Heart left ventricle (tissue), 16 donors: ENCODE measurements at regions not wholly inside any gene's neighbourhood (a gene's known extent, or its start where the extent isn't known, plus 50 kb on each side); places are given as distances from the start of the nearest gene placed in this dataset.

Experiments used
- ATAC-seq, 4 donors: fragments of 200-7000 bp; cut with Tn5 transposase; one replicate each; pipeline ENCODE4 v1.9.1; 2020 to 2022; ENCODE audit warnings: moderate library complexity in 4 of 4, mild to moderate bottlenecking in 3 of 4, moderate number of reproducible peaks in 1 of 4
- DNase-seq, 5 donors: peaks; one replicate each; pipeline ENCODE4 v3.0.0-alpha.2; 2020
- H3K27ac ChIP-seq, 12 donors: fragments of 200-600 bp; sonication (generic) in 4 of 12; one replicate each; pipeline versions ENCODE4 v1.5.0 to v1.8.0; 2016 to 2022; ENCODE audit warnings: mild to moderate bottlenecking in 2 of 12
- H3K27me3 ChIP-seq, 9 donors: fragments of 200-600 bp; sonication (generic) in 2 of 9; one replicate each; pipeline versions ENCODE4 v1.5.1 to v1.8.0; 2016 to 2022; ENCODE audit warnings: mild to moderate bottlenecking in 3 of 9
- H3K36me3 ChIP-seq, 9 donors: fragments of 200-600 bp; sonication (generic) in 2 of 9; one replicate each; pipeline versions ENCODE4 v1.5.0 to v1.8.0; 2018 to 2022; ENCODE audit warnings: mild to moderate bottlenecking in 2 of 9
- H3K4me1 ChIP-seq, 12 donors: fragments of 200-600 bp; sonication (generic) in 4 of 12; one replicate each; pipeline versions ENCODE4 v1.5.0 to v1.8.0; 2016 to 2022; ENCODE audit warnings: mild to moderate bottlenecking in 3 of 12
- H3K4me3 ChIP-seq, 12 donors: fragments of 200-600 bp; sonication (generic) in 4 of 12; one replicate each; pipeline versions ENCODE4 v1.5.0 to v1.8.0; 2017 to 2022; ENCODE audit warnings: mild to moderate bottlenecking in 9 of 12, moderate library complexity in 4 of 12
- H3K9me3 ChIP-seq, 12 donors: fragments of 200-600 bp; sonication (generic) in 4 of 12; one replicate each; pipeline versions ENCODE4 v1.5.0 to v1.8.0; 2016 to 2022; ENCODE audit warnings: mild to moderate bottlenecking in 1 of 12
- POLR2A ChIP-seq, 2 donors: fragments of 450-650 bp; IDR thresholded peaks; one replicate each; pipeline ENCODE4 v1.6.1; 2017; ENCODE audit warnings: antibody characterized with exemption in 2 of 2, mild to moderate bottlenecking in 2 of 2, moderate library complexity in 2 of 2
- WGBS, 4 donors: extraction: QIAGEN DNeasy Blood & Tissue Kit in 2 of 4; methylation state at CpG; one replicate each; pipeline versions ENCODE4 v1.1.5 to v1.1.7; 2013 to 2018; 5-methylcytosine and 5-hydroxymethylcytosine counted together
- intact Hi-C, 10 donors: fragments of 100-400 bp; cut with DNase I; formaldehyde crosslinking; loops; one replicate each; pipeline versions ENCODE4 v1.11.1 to v1.14.2; 2022
- TF ChIP-seq, protein P1 (sequence below), 12 donors: fragments of 200-600 bp; sonication (generic) in 4 of 12; IDR thresholded peaks; one replicate each; pipeline versions ENCODE4 v1.5.0 to v1.8.0; 2018 to 2022; ENCODE audit warnings: antibody characterized with exemption in 12 of 12, mild to moderate bottlenecking in 5 of 12
- donor health status: ischemic (EF 13 %, LVEDD 7.1; RV severe dilation, severe dysfunction).
- donor health status: healthy with polysubstance abuse.
- donor health status: DM: no; HTN: yes; CAD: no.
- donor health status: DM: no; HTN: no; CAD: no.
- donor health status: ischemic (EF 25% LVEDD 6.9; RV normal size, moderate dysfunction).
- donor health status: ischemic (EF 25% LVEDD 5.7; RV mildly dilated, moderate dysfunction).
- donor health status: healthy.
- donor health status: DM: yes; HTN: yes; CAD: no.
- donor health status: ischemic (EF 35%, LVEDD 5.7; RV mildly dilated, moderate dysfunction).
- donor health status: nonischemic (EF 11% LVEDD 7.7; RV severe dilation, severe dysfunction).
- donor health status: DM: yes; HTN: yes; CAD: no.
- donor health status: PGD.
- donor health status: ischemic (EF 29% LVEDD 5.4; RV normal size, mild dysfunction).
- donor health status: nonischemic (EF 23%, LVEDD 6.1; RV moderate dilation, normal function).

DNA sequence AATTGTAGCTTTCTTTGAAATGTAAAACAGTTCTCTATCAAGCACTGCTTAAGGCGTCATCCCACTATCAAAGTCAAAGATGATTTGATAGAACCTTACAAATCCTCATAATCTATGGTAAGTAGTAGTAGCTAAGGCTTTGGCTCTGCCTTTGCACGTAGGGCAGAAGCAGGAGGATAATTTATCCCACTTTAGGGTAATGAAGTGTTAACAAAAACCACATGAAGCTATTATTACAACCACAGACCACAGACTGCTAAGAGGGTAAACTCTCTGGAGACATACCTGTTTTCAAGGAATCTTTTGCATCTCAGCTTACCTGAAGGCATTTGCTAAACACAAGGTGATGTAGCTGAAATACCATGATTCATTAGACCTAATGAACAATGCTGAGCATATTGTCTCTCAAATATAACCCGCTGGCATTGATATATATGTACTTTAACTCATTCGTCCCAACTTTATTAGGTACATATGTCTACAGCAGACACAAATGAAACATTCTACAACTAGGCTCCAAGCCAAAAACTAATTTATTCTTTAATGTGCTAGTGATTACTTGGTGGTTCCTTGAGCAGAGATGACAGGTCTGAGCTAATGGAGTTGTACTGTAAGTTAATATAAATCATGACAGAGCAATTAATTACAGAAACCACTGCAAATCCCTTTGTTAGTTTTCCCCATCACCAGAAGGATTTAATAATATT lies 368.8 kb downstream of the ETNK1 start:
- ATAC-seq, result no peak
- intact Hi-C loops, result no loop called here

DNA sequence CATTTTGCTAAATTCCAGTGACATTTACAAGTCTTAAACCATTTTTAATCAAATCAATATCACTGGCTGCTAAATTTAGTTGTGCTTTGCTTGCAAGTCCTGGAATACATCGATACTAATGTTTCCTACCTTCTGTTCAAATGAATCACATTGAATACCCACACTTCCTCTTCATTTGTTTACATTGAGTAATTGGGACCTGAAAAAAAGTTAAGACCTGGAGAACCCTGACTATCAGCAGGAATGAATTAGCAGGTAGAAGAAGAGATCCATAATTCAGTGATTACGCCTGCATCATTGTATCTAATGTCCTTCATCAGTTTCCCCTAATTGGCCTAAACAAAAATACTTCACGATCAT lies 369.3 kb downstream of the ETNK1 start:
- WGBS, 4 donors, result 78 to 92% (median 86%) methylated on average over 3 of the region's 3 CpGs
- TF ChIP-seq, protein P1, sequence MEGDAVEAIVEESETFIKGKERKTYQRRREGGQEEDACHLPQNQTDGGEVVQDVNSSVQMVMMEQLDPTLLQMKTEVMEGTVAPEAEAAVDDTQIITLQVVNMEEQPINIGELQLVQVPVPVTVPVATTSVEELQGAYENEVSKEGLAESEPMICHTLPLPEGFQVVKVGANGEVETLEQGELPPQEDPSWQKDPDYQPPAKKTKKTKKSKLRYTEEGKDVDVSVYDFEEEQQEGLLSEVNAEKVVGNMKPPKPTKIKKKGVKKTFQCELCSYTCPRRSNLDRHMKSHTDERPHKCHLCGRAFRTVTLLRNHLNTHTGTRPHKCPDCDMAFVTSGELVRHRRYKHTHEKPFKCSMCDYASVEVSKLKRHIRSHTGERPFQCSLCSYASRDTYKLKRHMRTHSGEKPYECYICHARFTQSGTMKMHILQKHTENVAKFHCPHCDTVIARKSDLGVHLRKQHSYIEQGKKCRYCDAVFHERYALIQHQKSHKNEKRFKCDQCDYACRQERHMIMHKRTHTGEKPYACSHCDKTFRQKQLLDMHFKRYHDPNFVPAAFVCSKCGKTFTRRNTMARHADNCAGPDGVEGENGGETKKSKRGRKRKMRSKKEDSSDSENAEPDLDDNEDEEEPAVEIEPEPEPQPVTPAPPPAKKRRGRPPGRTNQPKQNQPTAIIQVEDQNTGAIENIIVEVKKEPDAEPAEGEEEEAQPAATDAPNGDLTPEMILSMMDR (IDR thresholded peaks at IDR 0.05), result no peak
- no peak for TF ChIP-seq POLR2A (IDR thresholded peaks at IDR 0.05)

More for the DNA sequence above, 368.8 kb downstream of the ETNK1 start:
- TF ChIP-seq, protein P1 (IDR thresholded peaks at IDR 0.05), result no peak
- no peak for TF ChIP-seq POLR2A (IDR thresholded peaks at IDR 0.05)
- Histone ChIP-seq H3K27ac (no peak overlapping the region), H3K36me3 (no peaks in the 10 kb centered on the region), H3K27me3 (no peaks in the 10 kb centered on the region), H3K4me1 (no peaks in the 10 kb centered on the region), H3K4me3 (no peak overlapping the region), H3K9me3 (peaks cover 0 to 7% (median 0%) of the 10 kb centered on the region in 12 donors)
- DNase-seq, result no peak
- WGBS, 4 donors, result 68 to 74% (median 70%) methylated on average over 4 of the region's 4 CpGs

DNA sequence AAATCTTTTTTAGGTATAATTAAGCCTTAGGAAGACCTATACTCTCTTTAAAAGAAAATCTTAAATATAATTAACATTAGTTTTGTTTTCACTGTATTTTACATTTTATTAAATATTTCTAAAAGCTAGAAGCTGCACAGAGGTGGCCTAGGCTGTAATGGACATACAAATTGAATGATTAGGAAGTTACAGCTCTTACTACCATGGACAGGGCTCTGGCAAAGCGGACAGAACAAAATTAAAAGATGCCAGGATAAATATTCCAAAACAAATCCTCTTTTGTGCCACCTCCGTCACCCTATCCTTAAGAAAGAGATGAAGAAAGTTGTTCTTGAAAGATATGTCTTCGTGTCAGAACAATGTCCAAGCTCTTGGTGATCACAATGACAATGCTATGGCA lies 376.5 kb downstream of the ETNK1 start:
- Histone ChIP-seq H3K9me3 (peaks cover 0 to 13% (median 0%) of the 10 kb centered on the region in 12 donors), H3K27me3 (no peaks in the 10 kb centered on the region), H3K4me3 (no peak overlapping the region), H3K27ac (no peak overlapping the region), H3K36me3 (no peaks in the 10 kb centered on the region), H3K4me1 (no peaks in the 10 kb centered on the region)
- DNase-seq (no peak), ATAC-seq (no peak)
- TF ChIP-seq, protein P1 (IDR thresholded peaks at IDR 0.05), result no peak
- TF ChIP-seq POLR2A (IDR thresholded peaks at IDR 0.05), result no peak
- 68 to 74% (median 71%) methylated on average over 3 of the region's 3 CpGs for WGBS, 4 donors
- intact Hi-C loops, result no loop called here

More for the DNA sequence above, 369.3 kb downstream of the ETNK1 start:
- peaks cover 0 to 13% (median 0%) of the 10 kb centered on the region in 12 donors for H3K9me3 ChIP-seq
- H3K27ac ChIP-seq, result no peak overlapping the region
- H3K36me3 ChIP-seq, result no peaks in the 10 kb centered on the region
- H3K4me3 ChIP-seq, result no peak overlapping the region
- DNase-seq (no peak), ATAC-seq (no peak)
- H3K27me3 ChIP-seq, result no peaks in the 10 kb centered on the region
- intact Hi-C loops, result no loop called here
- no peaks in the 10 kb centered on the region for H3K4me1 ChIP-seq

DNA sequence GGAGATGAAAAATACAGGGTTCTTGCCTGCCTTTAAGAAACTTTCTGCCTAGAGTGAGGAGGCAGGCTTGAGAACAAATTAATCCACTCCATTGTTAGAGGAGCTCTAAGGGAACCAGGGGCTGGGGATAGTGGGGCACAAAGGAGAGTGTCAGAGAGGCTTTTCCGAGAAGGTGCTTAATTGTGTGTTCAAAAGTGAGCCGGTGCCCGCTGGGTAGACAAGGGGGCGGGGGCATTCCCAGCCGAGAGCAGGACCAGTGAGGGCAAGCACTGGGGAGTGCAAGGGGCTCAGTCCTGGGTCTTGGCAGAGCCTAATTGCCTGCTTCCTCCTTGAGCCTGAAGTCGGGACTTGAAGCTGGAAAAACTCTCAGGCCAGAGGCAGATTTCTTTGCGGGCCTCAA lies 377.4 kb downstream of the ETNK1 start:
- H3K36me3 ChIP-seq, result no peaks in the 10 kb centered on the region
- H3K27me3 ChIP-seq, result no peaks in the 10 kb centered on the region
- 61 to 81% (median 76%) methylated on average over 7 of the region's 7 CpGs for WGBS, 4 donors
- H3K4me3 ChIP-seq, result no peak overlapping the region
- intact Hi-C loops, result no loop called here
- H3K27ac ChIP-seq, result no peak overlapping the region
- peaks cover 0 to 13% (median 0%) of the 10 kb centered on the region in 12 donors for H3K9me3 ChIP-seq
- no peak for ATAC-seq
- H3K4me1 ChIP-seq, result no peaks in the 10 kb centered on the region
- TF ChIP-seq, protein P1 (IDR thresholded peaks at IDR 0.05), result no peak
- no peak for TF ChIP-seq POLR2A (IDR thresholded peaks at IDR 0.05)
- DNase-seq, result no peak
